Ramos (cell line): ENCODE measurements at regions not wholly inside any gene's neighbourhood (a gene's known extent, or its start where the extent isn't known, plus 50 kb on each side); places are given as distances from the start of the nearest gene placed in this dataset.
"Not testable (repeated sequence)": the region's sequence is repeated elsewhere in the genome, so short reads cannot be mapped to it uniquely, and the experiment has no call there.

Experiments
- in situ Hi-C: fragments of 300-500 bp; cut with MboI; formaldehyde crosslinking; loops from one replicate; pipeline ENCODE4 v1.14.3; 2022; ENCODE audit warnings: low sequenced_read_pairs; ENCODE audit not compliant: unreplicated experiment

DNA sequence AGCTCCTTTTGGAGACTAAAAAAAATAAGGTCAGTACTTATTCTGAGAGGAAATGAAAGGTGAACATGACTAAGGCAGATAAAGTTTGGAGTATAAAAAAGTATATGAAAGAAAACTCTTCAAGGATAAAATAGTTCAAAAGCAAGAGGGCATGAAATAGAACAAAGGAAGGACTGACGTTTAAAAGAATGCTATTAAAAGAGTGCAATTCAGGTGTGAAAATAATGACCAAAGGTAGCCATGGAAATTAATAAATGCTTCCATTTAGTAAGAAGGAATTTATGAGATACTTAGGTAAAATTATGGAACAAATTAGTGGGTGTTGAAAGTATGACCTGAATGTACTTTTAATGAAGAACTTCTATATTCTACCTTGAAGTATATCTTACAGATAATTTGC is 128.2 kb upstream of the WDFY3 start:
- in situ Hi-C loops, result no loop called here

DNA sequence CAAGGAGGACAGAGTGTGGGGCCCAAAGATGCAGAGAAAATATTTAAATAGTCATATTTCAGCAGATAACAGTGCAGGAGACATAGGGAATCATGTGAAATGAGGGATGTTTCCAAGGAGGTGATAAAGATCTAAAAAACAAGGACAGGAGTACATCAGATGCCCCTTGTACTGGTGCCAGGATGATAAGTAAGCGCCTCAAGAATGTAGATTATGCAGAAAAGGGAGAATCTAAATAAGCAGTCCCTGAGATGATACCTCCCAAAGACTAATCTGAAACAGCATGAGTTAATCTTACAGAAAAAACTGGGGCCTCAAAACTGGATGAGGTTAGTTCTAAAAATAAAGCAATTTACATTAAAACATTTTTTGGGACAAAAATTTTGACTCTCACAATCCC is 136.1 kb upstream of the WDFY3 start:
- in situ Hi-C loops, result no loop called here

- in situ Hi-C loops, result no loop called here
Observed at GRCh38 chr4:85106166-85106565, 139.7 kb upstream of the WDFY3 start.

DNA sequence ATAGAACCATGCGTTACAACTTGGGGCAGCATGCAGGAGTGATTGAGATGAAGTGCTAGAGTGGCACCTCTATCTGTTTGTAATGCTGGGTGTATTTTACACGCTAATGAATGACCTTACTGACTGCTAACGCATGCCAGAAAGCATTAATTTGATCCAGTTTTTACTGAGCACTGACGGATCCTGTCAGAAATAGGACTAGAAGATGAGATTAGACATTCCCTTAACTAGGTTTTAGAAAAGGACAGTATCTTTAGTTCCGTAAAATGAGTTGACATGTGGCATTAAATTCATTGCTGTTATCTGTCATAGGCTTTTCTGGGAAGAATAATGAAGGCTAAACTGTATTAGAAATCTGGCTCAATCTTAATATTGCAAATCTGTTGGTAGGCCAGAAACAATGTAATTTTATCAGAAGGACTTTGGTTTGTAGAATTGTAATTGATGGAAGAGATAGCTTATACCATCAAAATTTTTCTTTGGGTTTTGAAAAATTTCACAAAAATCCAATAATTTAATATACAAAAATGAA is 140.4 kb upstream of the WDFY3 start:
- in situ Hi-C loops, result no loop called here

GRCh38 chr4:85107553-85107952 is 141.1 kb upstream of the WDFY3 start:
- in situ Hi-C loops, result no loop called here

DNA sequence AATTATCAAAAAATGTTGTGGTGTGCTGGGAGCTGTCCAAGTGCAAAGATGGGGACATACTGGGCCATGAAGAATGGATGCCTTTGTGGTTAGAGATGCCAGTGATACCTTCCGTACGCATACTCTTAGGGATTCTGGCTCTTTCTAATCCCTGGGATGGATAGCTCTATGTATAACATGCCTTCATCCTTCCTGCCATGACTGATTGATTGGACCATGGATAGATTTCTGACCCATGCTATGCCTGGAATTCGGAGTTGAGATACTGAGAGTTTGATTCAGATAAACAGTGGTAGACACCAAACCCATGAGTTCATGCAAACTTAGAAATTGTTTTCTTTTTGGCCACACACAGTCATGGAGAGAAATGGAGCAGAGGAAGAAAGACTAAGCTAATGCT is 147.2 kb upstream of the WDFY3 start:
- in situ Hi-C loops, result no loop called here

- in situ Hi-C loops, result no loop called here
Observed at GRCh38 chr4:85114526-85114925, 148.0 kb upstream of the WDFY3 start.

DNA sequence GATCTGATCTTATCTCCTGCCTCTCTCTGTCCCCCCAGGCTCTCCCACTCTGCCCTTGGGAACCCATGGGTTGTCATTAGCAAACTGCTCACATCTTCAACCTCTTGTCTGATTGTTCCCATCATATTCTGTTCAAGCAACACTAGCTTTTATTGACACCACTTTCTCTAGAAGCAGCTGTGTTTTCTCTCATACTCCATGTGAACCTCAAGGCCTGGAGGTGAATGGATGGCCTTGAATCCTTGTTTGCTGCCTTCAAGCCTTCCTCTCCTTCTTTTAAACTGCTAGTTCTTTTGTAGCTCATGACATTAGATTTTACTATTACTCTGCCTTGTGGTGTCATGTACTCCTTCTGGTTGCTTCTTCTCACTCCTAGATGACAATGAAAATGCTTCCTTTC is 149.5 kb upstream of the WDFY3 start:
- in situ Hi-C loops, result no loop called here

- in situ Hi-C loops, result no loop called here
Observed at GRCh38 chr4:85125688-85126087, 159.2 kb upstream of the WDFY3 start.

DNA sequence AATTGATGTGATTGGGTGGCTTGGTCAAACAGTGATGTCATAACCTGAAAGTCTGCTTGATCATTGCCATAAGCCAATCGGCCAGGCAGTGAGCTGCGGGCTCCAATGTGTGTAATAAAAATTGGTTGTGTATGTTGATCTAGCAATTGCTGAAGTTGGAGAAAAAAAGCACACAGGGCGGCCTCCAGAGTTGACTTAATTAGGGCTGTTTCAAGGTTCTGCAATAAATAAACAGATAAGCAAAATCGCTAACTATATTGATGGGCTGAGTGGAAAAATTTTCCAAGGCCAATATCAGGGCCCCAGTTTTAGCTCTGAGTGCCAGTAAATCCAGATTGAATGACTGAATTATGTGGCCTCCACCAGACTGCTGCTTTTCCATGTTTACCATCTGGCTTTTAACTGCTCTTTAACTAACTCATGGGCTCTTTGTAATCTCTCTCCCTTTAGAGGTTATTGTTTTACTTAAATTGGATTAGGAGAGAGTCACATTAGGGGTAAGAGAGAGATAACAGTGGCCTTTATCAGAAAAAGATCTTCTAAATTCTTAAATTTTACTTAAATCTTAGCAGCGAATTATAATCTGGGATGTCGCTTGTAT is 160.6 kb upstream of the WDFY3 start:
- in situ Hi-C loops, result no loop called here

DNA sequence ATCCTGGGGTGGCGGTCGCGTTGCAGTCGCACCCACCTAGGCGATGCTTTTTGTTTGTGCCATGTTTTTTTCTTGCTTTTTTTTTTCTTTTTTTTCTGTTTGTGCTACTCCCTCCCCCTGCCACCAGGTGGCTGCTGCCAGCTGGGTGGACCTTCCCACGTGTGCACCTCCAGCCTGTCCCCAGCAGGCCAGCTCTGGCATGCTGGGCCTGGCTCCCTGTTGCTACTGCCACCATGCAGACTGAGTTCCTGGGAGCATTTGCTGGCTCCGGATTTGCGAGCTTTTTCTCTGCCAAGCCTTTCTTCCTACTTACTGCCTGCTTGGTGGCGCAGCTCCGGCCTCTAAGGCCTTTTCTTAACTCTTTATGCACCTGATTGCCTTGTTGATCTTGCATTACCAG is 161.2 kb upstream of the WDFY3 start:
- in situ Hi-C loops, result no loop called here

DNA sequence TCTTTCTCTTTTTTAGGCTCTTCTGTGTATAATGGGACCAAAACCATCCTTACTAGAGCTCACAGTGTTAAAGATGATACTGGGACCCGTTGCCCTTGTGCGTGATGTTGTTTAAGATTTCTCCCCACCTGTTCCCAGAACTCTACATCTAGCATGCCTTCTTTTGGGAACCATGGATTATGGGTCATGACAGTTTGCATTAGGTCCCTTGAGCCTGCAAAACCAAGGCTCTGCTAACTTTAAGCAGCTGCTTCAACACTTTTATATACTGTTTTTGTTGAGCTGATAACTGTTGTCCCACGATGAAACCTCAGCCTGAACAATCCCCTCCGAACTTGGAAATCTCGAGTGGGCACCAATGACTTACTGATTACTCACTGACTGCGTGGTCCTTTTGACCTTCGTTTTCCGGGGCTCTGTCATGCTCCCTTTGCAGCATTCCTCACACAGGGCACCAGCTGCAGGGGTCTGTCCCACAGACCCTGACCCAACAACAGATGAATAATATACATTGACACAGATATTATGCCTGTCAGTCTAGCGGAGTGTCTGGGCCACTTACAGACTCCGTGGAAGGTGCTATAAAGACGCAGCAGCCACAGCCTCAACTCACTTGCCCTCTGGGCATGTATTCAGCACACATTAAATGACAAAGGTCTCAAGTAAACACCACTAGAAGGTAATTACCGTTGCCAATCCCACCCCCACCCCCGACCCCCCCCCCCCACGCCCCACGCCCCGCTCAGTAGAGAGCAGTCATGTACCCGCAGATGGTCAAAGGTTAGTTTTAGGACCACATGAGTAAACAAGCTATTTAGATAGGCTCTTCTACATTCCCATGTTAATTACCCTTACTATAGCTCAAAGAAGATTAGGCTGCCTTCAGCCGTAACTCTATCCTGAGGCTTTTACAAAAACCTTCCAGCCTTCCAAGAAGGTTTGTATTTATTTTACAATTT is 162.0 kb upstream of the WDFY3 start:
- in situ Hi-C loops, result no loop called here

GRCh38 chr4:85129354-85130125 is 163.1 kb upstream of the WDFY3 start:
- in situ Hi-C loops, result not testable (repeated sequence)

- in situ Hi-C loops, result no loop called here
Observed at GRCh38 chr4:85132117-85132516, 165.6 kb upstream of the WDFY3 start.

DNA sequence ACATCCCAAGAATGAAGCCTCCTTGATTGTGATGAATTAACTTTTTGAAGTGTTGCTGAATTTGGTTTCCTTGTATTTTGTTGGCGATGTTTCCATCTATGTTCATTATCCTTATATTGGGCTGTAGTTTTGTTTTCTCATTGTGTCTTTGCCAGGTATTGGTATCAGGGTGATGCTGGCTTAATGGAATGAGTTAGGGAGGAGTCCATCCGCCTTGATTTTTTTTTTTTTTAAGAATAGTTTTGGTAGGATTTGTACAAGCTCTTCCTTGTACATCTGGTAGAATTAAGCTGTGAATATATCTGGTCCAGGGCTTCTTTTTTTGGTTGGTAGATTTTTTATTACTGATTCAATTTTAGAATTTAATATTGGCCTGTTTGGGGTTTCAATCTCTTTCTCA is 166.1 kb upstream of the WDFY3 start:
- in situ Hi-C loops, result no loop called here

- in situ Hi-C loops, result loop anchor here (10.0 kb wide), 1 partner anchor 905 kb away; no protein-coding TSS in a partner anchor
Observed at GRCh38 chr4:85139749-85140148, 173.3 kb upstream of the WDFY3 start.

- in situ Hi-C loops, result loop anchor here (10.0 kb wide), 1 partner anchor 902 kb away; no protein-coding TSS in a partner anchor
Observed at GRCh38 chr4:85142451-85142850, 176.0 kb upstream of the WDFY3 start.

DNA sequence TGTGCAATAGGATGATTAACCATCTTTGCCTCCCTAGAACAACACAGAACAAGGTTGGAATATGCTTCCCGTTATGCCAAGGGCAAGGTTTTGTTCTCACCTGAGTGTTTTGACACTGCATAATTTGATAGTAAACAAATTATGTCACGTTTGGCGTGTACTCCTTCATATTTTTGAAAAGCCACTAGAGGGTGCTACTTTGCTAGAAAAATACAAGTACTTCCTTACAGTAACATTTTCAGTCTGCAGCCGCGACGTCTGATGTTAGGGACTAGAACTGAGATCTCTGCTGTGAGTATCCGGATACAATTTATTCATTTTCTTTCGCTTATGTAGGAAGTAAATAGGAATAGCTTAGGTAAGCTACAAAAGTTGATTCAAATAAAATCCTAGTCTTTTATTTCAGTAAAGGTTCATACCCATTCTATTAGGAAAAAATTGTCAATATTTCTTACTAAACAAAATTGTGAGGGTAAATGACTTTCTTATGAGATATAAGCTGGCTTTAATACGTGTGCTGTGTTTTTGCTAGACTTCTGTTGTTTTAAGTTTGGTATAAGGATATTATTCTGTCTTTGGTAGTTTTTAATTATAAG is 181.1 kb upstream of the WDFY3 start:
- in situ Hi-C loops, result loop anchor here (10.0 kb wide), 1 partner anchor 897 kb away; no protein-coding TSS in a partner anchor

GRCh38 chr4:85149676-85150075 is 183.2 kb upstream of the WDFY3 start:
- in situ Hi-C loops, result loop anchor here (10.0 to 25.0 kb wide), 2 partner anchors 613 to 895 kb away; no protein-coding TSS in a partner anchor

DNA sequence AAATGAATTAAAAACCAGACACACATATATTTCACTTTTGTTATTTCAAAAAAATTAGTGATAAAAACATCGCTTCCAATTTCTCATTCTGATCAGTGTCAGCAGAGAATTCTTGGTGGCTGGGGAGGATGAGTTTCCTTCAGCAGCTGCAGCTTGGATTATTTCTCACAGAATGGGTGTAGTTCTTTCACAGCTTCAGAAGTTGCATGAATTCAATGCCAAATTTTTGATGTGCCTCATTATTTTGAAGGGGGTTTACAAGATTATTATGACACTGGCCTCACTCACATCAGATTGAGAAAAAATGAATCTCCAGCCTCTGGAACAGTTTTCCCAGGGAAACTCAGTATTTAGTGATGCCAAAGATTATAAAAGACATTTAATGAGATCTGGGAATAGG is 184.9 kb upstream of the WDFY3 start:
- in situ Hi-C loops, result loop anchor here (25.0 kb wide), 1 partner anchor 611 kb away; no protein-coding TSS in a partner anchor
